H1 (cell line): ENCODE measurements at regions not wholly inside any gene's neighbourhood (a gene's known extent, or its start where the extent isn't known, plus 50 kb on each side); places are given as distances from the start of the nearest gene placed in this dataset.
"Not testable (repeated sequence)": the region's sequence is repeated elsewhere in the genome, so short reads cannot be mapped to it uniquely, and the experiment has no call there.

ENCODE experiments used
- CTCF ChIA-PET: fragments of 300-600 bp; sonication (Branson Sonifier 250); formaldehyde crosslinking; loops from one replicate; lab custom pipeline; 2021; ENCODE audit not compliant: partially characterized antibody; lab: Charles Lee
- POLR2A ChIA-PET: fragments of 300-600 bp; sonication (Branson Sonifier 250); formaldehyde crosslinking; loops from one replicate; lab custom pipeline; 2021; ENCODE audit warnings: inconsistent platforms; ENCODE audit not compliant: partially characterized antibody; lab: Charles Lee
- DNase-seq, 2 experiments: peaks; one replicate each; pipeline versions ENCODE4 v3.0.0 to v3.0.0-alpha.2; 2010 to 2022; ENCODE audit warnings: low spot score in 2 of 2, low read depth in 1 of 2, mixed read lengths in 1 of 2
- FAIRE-seq: peaks from 2 replicates; lab custom pipeline; 2011; peaks lifted over from hg19 to GRCh38; lab: Jason Lieb, UNC
- H2AFZ ChIP-seq: 2 replicates; pipeline ENCODE4 v1.8.1; 2012; ENCODE audit warnings: low read length, inconsistent platforms
- H2AK5ac ChIP-seq: 2 replicates; pipeline ENCODE4 v1.6.1; 2013; ENCODE audit warnings: low read depth, low read length
- H2BK120ac ChIP-seq: replicated peaks from 2 replicates; pipeline ENCODE3; 2013; ENCODE audit warnings: low read depth, low read length, inconsistent platforms
- H2BK12ac ChIP-seq: 2 replicates; pipeline ENCODE4 v1.6.1; 2013; ENCODE audit warnings: low read depth, low read length
- H2BK15ac ChIP-seq: 2 replicates; pipeline ENCODE4 v1.6.1; 2013; ENCODE audit warnings: low read length
- H2BK20ac ChIP-seq: 2 replicates; pipeline ENCODE4 v1.6.1; 2013; ENCODE audit warnings: low read length
- H2BK5ac ChIP-seq: 2 replicates; pipeline ENCODE4 v1.6.1; 2013; ENCODE audit warnings: low read depth, low read length
- H3K14ac ChIP-seq: 2 replicates; pipeline ENCODE4 v1.6.1; 2013; ENCODE audit warnings: inconsistent platforms; ENCODE audit not compliant: insufficient read length
- H3K18ac ChIP-seq: 2 replicates; pipeline ENCODE4 v1.6.1; 2013; ENCODE audit warnings: low read length; ENCODE audit errors: extremely low read depth
- H3K23ac ChIP-seq: 2 replicates; pipeline ENCODE4 v1.6.1; 2013; ENCODE audit warnings: inconsistent platforms; ENCODE audit not compliant: insufficient read length
- H3K23me2 ChIP-seq: 2 replicates; pipeline ENCODE4 v1.6.1; 2013; ENCODE audit warnings: low read depth, low read length
- H3K27ac ChIP-seq: 2 replicates; pipeline ENCODE4 v1.6.1; 2011; ENCODE audit warnings: low read depth, low read length, inconsistent platforms
- H3K27me3 ChIP-seq, 4 experiments: replicated peaks in 1 of 4; 1 replicate in 1 of 4; 2 replicates in 3 of 4; pipeline versions ENCODE4 v1.6.1 to v1.8.1; 2011 to 2013; ENCODE audit warnings: low read length in 3 of 4, mild to moderate bottlenecking in 3 of 4, inconsistent platforms in 2 of 4, mixed read lengths in 2 of 4, moderate library complexity in 1 of 4; ENCODE audit not compliant: control insufficient read depth in 3 of 4, insufficient read depth in 3 of 4; ENCODE audit errors: extremely low read depth in 1 of 4
- H3K36me3 ChIP-seq, 4 experiments: 2 replicates each; pipeline versions ENCODE4 v1.6.1 to v1.8.1; 2011 to 2013; ENCODE audit warnings: mild to moderate bottlenecking in 4 of 4, low read length in 3 of 4, moderate library complexity in 2 of 4, control low read depth in 1 of 4, inconsistent platforms in 1 of 4; ENCODE audit not compliant: insufficient read depth in 4 of 4, control insufficient read depth in 2 of 4
- H3K4ac ChIP-seq: replicated peaks from 2 replicates; pipeline ENCODE3; 2013; ENCODE audit warnings: low read length, low read depth, mixed read lengths, inconsistent platforms; ENCODE audit not compliant: insufficient read length
- H3K4me1 ChIP-seq, 4 experiments: replicated peaks in 1 of 4; 1 replicate in 1 of 4; 2 replicates in 3 of 4; pipeline versions ENCODE4 v1.6.1 to v1.8.1; 2011 to 2013; ENCODE audit warnings: low read length in 3 of 4, inconsistent platforms in 2 of 4, mixed read lengths in 1 of 4; ENCODE audit not compliant: insufficient read depth in 4 of 4, control insufficient read depth in 3 of 4
- H3K4me2 ChIP-seq, 2 experiments: 2 replicates each; pipeline versions ENCODE4 v1.6.1 to v1.8.1; 2011 to 2013; ENCODE audit warnings: low read depth in 2 of 2, low read length in 2 of 2, control low read depth in 1 of 2, inconsistent platforms in 1 of 2, mild to moderate bottlenecking in 1 of 2; ENCODE audit not compliant: insufficient read depth in 1 of 2
- H3K4me3 ChIP-seq, 4 experiments: fragments of 200-600, 300-600 bp in 1 of 4; sonication (generic), shearing (Covaris generic), sonication (Bioruptor Twin) in 1 of 4; 2 replicates each; pipeline versions ENCODE4 v1.5.1 to v1.8.1; 2011 to 2016; ENCODE audit warnings: low read length in 4 of 4, low read depth in 3 of 4, control low read depth in 2 of 4, inconsistent platforms in 2 of 4, mild to moderate bottlenecking in 2 of 4, mixed read lengths in 1 of 4, moderate library complexity in 1 of 4; ENCODE audit not compliant: insufficient read depth in 2 of 4; ENCODE audit errors: extremely low read depth in 1 of 4
- H3K56ac ChIP-seq: replicated peaks from 2 replicates; pipeline ENCODE3; 2013; ENCODE audit warnings: low read depth, mild to moderate bottlenecking, mixed read lengths, low read length, inconsistent platforms; ENCODE audit not compliant: insufficient read length
- H3K79me1 ChIP-seq: 2 replicates; pipeline ENCODE4 v1.6.1; 2013; ENCODE audit warnings: low read depth, low read length, control low read depth
- H3K79me2 ChIP-seq, 2 experiments: 2 replicates each; pipeline versions ENCODE4 v1.6.1 to v1.8.1; 2012 to 2013; ENCODE audit warnings: low read length in 2 of 2, mild to moderate bottlenecking in 2 of 2, inconsistent platforms in 1 of 2; ENCODE audit not compliant: insufficient read depth in 2 of 2, control insufficient read depth in 1 of 2
- H3K9ac ChIP-seq, 4 experiments: replicated peaks in 1 of 4; 1 replicate in 1 of 4; 2 replicates in 3 of 4; pipeline versions ENCODE4 v1.6.1 to v1.8.1; 2011 to 2013; ENCODE audit warnings: low read depth in 3 of 4, low read length in 3 of 4, control low read depth in 2 of 4, mild to moderate bottlenecking in 2 of 4, moderate library complexity in 2 of 4, inconsistent platforms in 1 of 4; ENCODE audit errors: extremely low read depth in 1 of 4
- H3K9me3 ChIP-seq, 2 experiments: 2 replicates each; pipeline versions ENCODE4 v1.6.1 to v1.8.1; 2012 to 2013; ENCODE audit warnings: mild to moderate bottlenecking in 2 of 2, moderate library complexity in 2 of 2, control low read depth in 1 of 2, inconsistent platforms in 1 of 2, low read depth in 1 of 2, low read length in 1 of 2, mixed read lengths in 1 of 2; ENCODE audit not compliant: insufficient read depth in 2 of 2
- H4K20me1 ChIP-seq, 2 experiments: replicated peaks in 1 of 2; 2 replicates each; pipeline versions ENCODE3 to v1.8.1; 2011 to 2013; ENCODE audit warnings: inconsistent platforms in 2 of 2, low read length in 2 of 2, mild to moderate bottlenecking in 1 of 2; ENCODE audit not compliant: insufficient read depth in 2 of 2, control insufficient read depth in 1 of 2
- H4K5ac ChIP-seq: 2 replicates; pipeline ENCODE4 v1.6.1; 2013; ENCODE audit warnings: low read length, low read depth, mixed read lengths, inconsistent platforms; ENCODE audit not compliant: insufficient read length
- H4K8ac ChIP-seq: 2 replicates; pipeline ENCODE4 v1.8.0; 2013; ENCODE audit warnings: mild to moderate bottlenecking, moderate library complexity, low read length, inconsistent platforms; ENCODE audit not compliant: insufficient read depth; ENCODE audit errors: extremely low read depth
- H4K91ac ChIP-seq: replicated peaks from 2 replicates; pipeline ENCODE3; 2013; ENCODE audit warnings: low read length, mixed read lengths, inconsistent platforms; ENCODE audit not compliant: insufficient read length
- WGBS, 2 experiments: shearing (Covaris generic) in 1 of 2; methylation state at CpG; one replicate each; pipeline versions ENCODE4 v1.1.6 to v1.1.7; 2013 to 2015; ENCODE audit warnings: low lambda C conversion rate in 2 of 2, mixed read lengths in 2 of 2, inconsistent platforms in 1 of 2, low coverage in 1 of 2, missing lambda C conversion rate in 1 of 2; ENCODE audit not compliant: insufficient replicate concordance in 2 of 2, insufficient coverage in 1 of 2, insufficient read length in 1 of 2; ENCODE audit errors: extremely low coverage in 1 of 2, missing lambda C conversion rate in 1 of 2; 5-methylcytosine and 5-hydroxymethylcytosine counted together

DNA sequence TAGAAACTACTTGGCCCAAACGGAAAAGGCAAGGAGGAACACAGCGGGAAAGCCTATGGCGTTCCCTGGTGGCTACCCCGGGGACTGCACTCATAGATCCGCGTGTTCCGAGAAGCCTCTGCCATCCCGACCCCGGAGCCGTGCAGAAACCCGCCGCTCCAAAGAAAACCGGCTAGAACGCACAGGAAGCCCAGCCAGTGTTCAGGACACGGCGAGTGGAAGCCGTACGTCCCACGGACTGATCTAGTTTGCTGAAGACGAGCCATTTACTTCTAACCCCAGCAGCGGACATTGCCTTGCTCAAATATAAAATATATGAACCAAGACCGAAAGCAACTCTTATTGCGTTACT, 215.0 kb upstream of the NOTCH2NLA start:
- CTCF ChIA-PET, H2AK5ac ChIP-seq, H2AFZ ChIP-seq, FAIRE-seq, H3K27ac ChIP-seq, H3K18ac ChIP-seq, H3K79me2 ChIP-seq, H2BK120ac ChIP-seq, H4K91ac ChIP-seq, H3K56ac ChIP-seq, H3K14ac ChIP-seq, H3K79me1 ChIP-seq, H3K9me3 ChIP-seq, H3K36me3 ChIP-seq, POLR2A ChIA-PET, H4K5ac ChIP-seq, H3K23ac ChIP-seq, H4K8ac ChIP-seq, H3K23me2 ChIP-seq, H2BK12ac ChIP-seq, H2BK20ac ChIP-seq, H3K4ac ChIP-seq, H3K4me1 ChIP-seq, H4K20me1 ChIP-seq, H3K27me3 ChIP-seq, H2BK5ac ChIP-seq, H2BK15ac ChIP-seq, H3K9ac ChIP-seq: not testable (repeated sequence)
- peak in 1 of 2 experiments; percentile 69 for DNase-seq
- WGBS, 2 experiments, result 4% methylated on average over 17 of the region's 23 CpGs; no CpG with 5 or more reads in 1 of the 2 experiments
- Histone ChIP-seq H3K4me2 (peak overlapping the region; percentile 49 to 58; a peak in 3 of 4 replicates), H3K4me3 (peak overlapping the region; percentile 26 to 48 (median 30); a peak in 4 of 8 replicates)

DNA sequence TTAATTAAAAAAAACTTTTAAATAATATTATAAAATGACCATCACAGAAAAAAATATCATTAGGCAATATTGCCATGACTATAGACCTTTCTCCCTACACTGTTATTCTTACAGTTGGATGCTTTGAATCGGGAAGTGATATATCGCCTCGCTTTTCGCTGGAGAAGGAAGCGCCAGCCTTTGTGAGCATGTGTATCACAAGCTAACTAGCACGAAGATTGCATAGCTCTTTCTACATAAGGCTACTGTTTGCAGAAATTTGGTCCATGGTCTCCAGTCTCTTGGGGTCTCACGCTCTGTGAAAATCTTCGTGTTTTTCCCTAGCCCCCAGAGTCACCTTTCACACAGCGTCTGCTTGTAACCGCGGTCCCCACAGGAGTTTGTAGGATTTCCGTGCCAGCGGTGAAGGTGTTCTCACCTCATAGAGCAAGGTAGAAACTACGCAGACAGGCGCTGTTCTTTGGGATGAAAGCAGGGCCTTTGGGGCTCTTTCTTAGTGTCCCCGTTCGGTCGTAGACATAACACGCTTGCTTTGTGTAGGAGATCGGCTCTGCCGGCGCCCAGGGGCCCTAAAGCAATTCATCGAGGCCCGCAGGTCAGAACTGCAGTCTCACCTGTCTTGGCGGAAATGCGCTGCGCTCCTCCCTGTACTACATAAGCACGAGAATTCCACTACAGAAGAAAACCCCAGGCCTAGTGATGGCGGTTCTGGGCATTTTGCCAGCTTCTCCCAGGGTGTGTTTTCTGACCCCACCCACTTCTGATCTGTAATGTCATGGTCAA, 214.5 kb upstream of the NOTCH2NLA start:
- H2AK5ac ChIP-seq, H3K27ac ChIP-seq, H3K36me3 ChIP-seq, POLR2A ChIA-PET, H3K14ac ChIP-seq, H3K56ac ChIP-seq, H4K20me1 ChIP-seq, H3K79me2 ChIP-seq, H3K27me3 ChIP-seq, H2BK15ac ChIP-seq, H3K18ac ChIP-seq, H3K23ac ChIP-seq, H4K91ac ChIP-seq, H3K79me1 ChIP-seq, CTCF ChIA-PET, H2BK12ac ChIP-seq, H2BK5ac ChIP-seq, DNase-seq, H2BK120ac ChIP-seq, FAIRE-seq, H3K23me2 ChIP-seq, H4K8ac ChIP-seq, H4K5ac ChIP-seq, H3K9ac ChIP-seq, H3K4me1 ChIP-seq, H2BK20ac ChIP-seq, H3K9me3 ChIP-seq, H3K4ac ChIP-seq: not testable (repeated sequence)
- Histone ChIP-seq H3K4me2 (peak overlapping the region; percentile 53 to 58; a peak in 3 of 4 replicates), H3K4me3 (peak overlapping the region in 1 of 4 experiments; percentile 44; a peak in 2 of 8 replicates), H2AFZ (peak overlapping the region; percentile 88; the same call in 1 of the 2 replicates)
- WGBS, 2 experiments, result 71% methylated on average over 7 of the region's 29 CpGs; no CpG with 5 or more reads in 1 of the 2 experiments
